GM21723 (cell line): ENCODE measurements at regions not wholly inside any gene's neighbourhood (a gene's known extent, or its start where the extent isn't known, plus 50 kb on each side); places are given as distances from the start of the nearest gene placed in this dataset.
"Not testable (repeated sequence)": the region's sequence is repeated elsewhere in the genome, so short reads cannot be mapped to it uniquely, and the experiment has no call there.

Source experiments
- ATAC-seq: cut with Tn5 transposase; IDR thresholded peaks from one replicate; pipeline ENCODE4 v1.9.1; 2021; ENCODE audit warnings: mild to moderate bottlenecking, moderate library complexity; ENCODE audit not compliant: unreplicated experiment

DNA sequence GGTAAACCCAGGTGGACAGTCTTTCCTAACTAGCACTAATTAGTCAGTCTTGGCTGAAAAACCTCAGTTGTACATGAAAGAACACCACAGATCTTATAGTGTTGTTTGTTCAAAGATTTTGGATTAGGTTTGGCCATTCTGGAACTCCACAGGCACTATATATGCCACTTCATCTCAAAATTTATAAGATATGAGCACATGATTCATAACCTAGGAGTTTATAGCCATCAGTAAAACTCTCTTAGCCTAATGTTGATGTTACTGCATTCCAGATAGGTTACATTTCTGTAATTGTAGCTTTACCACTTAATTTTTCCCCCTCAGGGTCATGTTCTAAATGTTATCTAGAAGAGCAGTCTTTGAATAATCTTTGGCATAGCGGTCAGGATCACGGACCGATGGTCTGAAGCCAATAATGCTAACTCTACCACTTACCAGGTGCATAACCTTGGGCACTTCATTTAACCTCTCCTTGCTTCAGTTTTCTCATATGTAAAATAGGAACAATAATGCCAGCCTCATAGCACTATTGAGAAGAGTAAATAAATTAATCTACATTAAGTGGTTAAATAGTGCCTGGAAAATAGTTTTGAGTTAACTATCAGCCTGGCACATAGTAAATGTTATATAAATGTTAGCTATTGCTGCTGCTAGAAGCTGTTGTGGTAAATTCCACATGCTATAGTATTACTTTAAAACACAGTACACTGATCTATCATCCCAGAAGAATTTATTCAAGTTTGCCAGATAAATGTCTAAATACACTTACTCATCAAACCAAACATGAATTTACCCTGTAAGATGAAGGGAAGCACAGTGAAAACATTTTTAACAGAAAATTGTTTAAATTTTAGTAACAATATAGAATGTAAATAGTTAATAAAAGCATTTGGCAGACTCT, 743.9 kb downstream of the NR2F1-AS1 start:
- no peak for ATAC-seq

DNA sequence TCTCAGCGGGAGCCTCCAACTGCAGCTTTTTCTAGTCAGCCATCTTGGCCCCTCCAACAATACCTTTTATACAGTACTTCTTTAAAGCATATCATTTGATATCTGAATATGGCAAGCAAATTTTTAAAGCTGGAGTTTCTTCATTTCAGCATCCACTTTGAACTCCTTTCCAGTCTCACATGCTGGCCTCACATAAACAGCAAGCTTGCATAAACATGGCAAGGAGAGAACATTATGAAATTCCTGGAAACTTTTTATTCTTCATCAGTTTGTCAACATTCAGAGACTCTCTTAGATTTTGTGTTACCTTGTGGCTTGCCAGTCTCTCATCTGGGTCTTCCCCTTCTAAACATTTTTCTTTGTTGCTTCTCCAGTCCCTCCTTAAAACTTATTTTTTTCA, 745.3 kb downstream of the NR2F1-AS1 start:
- no peak for ATAC-seq

DNA sequence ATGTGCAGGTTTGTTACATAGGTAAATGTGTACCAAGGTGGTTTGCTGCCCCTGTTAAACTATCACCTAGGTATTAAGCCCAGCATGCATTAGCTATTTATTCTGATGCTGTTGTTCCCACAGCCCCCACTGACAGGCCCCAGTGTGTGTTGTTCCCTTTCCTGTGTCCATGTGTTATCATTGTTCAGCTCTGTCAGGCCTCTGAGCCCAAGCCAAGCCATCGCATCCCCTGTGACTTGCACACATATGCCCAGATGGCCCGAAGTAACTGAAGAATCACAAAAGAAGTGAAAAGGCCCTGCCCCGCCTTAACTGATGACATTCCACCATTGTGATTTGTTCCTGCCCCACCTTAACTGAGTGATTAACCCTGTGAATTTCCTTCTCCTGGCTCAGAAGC, 757.5 kb downstream of the NR2F1-AS1 start:
- not testable (repeated sequence) for ATAC-seq

DNA sequence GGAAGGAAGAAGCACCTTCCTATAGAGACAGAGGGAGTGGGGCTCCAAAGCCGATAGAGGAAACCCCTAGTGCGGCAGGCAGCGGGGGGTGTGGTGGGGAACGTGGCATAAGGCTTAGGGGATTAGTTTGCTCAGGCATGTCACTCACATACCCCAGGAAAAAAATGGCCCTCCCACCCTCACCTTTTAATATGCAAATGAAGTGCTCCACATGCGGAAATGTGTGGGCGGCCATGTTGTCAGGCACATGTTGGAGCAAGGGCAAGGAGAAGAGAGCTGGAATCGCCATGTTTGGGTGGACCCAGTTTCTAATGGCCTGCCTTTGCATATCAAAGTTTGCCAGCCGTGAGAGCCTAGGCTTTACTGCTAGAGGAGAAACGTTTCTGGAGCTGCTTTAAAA, 758.8 kb downstream of the NR2F1-AS1 start:
- no peak for ATAC-seq

DNA sequence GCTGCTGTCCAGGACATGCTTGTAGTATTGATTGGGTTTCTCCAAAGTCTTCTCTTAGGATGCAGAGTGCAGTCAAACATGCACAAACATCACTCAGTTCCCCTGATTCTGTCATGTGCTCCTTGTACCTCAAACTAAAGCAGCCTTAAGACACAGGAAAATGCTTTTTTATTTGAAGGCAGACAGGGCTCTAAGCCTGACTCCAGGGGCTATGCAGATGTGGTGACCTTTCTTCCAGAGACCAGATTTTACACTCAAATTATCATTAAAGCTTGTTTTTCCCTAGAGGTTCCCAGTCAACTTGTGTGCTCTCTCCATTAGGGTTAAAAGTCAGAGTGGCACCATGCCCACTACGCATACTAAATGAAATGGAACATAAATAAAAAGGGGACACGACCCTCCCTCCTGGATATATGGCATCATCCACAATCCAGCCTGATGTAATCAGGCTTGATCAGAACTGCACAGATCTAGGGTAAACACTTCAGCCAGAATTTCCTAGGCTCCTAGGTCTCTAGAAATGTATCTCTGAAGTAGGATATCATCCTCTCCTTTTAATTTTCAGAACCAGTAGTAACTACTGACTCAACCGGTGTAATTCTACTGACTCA, 771.1 kb downstream of the NR2F1-AS1 start:
- no peak for ATAC-seq

DNA sequence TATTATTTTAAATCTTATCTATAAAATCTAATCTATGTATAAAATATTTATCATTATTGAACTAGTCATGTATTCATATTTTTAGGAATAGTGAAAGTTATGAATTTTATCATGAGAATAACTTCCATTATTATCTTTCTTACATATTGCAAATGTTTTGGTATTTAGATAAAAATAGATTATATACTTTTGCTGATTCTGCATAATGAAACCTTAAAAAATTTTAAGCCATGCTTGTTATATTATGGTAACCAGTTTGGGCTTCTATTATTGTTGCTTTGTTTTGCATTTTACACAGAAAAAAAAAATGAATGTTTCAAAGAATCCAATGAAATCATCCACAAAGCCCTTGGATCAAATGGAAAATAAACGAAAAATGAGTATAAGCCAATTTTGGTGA, 772.5 kb downstream of the NR2F1-AS1 start:
- no peak for ATAC-seq

DNA sequence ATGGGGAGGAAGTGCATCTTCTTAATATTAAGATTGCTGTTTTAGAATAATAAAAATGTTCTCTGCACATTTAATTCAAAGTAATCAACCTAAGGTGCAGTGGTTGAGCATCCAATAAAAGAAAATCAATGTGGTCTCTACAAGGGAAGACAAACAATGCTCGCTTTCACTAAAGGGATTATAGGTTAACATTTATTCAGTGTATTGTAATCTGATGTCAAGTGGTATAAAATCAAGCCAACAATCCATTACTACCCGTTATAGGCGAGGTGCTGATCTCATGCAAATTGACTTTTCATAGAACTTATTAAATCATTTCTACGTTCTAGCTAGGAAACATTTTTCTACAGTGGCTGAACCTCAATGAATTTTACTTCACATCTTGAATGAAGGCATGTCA, 773.9 kb downstream of the NR2F1-AS1 start:
- ATAC-seq: no peak

DNA sequence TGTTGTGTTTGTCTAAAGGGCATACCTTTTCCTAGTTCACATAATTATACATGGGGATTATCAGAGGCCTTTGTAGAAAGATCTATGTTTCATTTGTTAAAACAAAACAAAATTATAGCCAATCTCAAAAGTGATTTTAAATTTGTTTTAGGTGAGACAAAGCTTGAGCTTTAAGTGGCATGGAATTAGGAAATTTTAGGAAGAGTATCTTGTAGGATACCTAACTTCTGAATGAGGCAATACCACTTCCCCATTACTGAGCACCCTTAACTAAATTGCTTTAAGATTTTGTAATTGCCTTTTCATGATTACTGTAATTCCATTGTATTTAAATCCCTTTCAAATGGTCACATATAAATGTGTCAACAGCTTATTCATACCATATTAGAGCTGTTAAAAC, 775.6 kb downstream of the NR2F1-AS1 start:
- ATAC-seq: no peak

DNA sequence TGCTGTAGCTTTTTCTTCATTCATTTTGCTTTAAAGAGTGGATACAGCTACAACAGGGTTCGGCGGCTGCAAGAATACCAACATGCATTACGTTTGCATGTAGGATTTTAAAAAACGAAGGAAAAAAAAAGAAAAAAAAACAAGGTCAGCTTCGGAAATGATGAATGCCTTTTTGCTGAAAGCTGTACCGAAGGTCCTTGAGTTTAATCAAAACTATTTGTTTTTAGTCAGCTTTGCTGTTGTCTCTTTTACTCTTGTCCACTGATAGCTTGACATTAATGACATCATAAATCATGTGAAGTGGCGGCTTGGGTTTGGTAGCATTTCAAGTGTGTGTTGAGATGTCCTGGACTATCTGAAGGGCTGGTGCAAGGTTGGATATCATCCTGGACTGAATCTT, 779.1 kb downstream of the NR2F1-AS1 start:
- no peak for ATAC-seq

DNA sequence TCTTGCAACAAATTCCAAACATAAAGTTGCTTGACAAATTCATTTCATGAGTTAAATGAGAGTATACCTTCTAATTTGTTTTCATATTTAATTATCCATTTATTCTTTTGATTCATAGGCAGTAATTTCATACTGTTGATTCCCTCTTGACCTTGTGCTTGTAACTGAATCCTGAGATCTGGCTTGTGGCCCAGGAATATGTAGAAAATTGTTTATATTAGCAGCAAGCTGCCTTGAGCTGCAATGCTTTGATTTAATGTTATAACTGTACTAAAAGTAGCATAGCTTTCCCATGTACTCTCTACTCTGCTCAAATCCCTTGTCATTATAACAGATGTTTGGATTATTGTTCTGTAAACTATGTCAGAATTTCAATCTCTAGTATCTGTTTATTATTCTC, 780.7 kb downstream of the NR2F1-AS1 start:
- ATAC-seq: no peak

DNA sequence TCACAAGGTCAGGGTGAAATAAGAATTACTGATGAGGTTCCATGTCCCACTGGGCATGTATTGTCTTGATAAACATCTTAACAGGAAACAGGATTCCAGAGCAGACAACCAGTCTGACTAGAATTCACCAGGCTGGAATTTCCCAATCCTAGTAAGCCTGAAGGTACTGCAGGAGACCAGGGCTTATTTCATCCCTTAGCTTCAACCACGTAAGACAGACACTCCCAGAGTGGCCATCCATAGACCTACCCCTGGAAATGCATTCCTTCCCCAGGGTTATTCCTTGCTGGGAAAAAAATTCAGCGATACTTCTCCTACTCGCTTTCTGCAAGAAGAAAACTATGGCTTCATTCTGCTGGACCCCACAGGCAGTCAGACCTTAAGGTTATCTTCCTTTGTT, 785.4 kb downstream of the NR2F1-AS1 start:
- no peak for ATAC-seq

DNA sequence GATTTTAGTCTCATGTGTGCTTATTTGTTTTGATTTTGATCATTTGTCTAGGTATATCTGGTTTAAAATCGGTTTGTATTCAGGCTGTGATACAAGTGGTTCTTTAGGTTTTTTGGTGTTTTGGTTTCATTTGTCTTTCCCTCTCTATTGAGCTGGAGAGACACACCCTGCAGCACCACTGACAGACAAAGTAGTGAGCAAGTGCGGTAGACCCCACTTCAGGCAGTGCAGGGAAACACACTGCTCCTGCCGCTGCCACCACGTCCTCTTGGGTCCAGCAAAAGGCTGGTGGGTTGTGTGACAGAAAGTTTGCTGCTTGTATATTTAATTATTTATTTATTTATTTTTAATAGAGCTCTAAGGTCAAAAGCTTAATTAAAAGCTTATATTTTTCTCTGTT, 801.0 kb downstream of the NR2F1-AS1 start:
- no peak for ATAC-seq

DNA sequence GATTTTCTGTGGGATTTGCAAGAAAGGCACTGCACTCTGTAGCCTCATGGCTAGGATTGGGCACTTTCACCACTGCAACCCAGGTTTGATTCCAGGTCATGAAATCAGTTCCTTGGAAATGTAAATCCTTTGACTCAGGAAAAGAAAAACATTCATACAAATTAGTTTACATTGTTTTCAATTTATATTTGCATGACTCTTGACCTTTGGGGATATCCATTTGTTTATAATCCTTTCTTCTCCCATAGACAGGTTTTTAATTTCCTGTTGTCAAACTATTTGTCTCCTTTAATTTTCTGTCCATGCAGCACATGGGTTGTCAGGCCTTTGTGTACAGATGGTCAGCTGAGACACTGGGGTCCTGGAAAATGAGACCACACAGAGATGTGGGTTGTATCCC, 801.5 kb downstream of the NR2F1-AS1 start:
- ATAC-seq: no peak

DNA sequence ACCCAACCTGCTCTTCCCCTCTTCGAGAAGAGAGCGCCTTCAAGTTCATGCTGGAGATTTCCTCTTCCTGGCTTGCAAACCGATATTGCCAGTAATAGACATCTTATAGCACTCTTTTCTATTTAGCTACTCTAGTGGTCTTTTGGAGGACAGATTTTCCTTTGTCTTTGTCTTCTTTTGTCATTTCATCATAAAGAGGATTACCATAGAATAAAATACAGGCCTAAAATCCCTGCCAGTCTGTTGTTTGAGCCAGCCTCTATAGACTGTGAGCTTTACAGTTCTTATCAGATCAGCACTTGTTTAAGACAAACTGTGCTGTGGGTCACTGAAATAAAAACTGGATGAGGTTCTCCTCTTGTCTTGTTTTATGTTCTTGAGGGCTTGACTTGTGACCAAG, 802.8 kb downstream of the NR2F1-AS1 start:
- no peak for ATAC-seq

DNA sequence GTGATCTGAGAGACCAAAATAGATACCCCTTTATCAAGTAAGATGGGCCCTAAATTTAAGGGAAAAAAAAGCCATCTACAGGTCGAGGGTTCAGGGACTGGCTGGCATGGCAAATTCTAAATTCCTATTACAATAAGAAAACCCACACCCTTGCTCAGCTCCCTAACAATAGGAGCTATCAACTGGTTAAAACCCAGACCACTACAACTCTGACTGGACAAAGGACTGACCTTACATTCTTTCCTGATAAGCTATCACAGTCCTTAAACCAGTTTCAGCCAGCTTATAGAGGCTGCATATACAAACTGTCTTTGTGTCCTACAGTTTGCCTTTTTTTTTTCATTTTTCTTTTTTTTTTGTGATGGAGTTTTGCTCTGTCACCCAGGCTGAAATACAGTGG, 803.6 kb downstream of the NR2F1-AS1 start:
- ATAC-seq: no peak

DNA sequence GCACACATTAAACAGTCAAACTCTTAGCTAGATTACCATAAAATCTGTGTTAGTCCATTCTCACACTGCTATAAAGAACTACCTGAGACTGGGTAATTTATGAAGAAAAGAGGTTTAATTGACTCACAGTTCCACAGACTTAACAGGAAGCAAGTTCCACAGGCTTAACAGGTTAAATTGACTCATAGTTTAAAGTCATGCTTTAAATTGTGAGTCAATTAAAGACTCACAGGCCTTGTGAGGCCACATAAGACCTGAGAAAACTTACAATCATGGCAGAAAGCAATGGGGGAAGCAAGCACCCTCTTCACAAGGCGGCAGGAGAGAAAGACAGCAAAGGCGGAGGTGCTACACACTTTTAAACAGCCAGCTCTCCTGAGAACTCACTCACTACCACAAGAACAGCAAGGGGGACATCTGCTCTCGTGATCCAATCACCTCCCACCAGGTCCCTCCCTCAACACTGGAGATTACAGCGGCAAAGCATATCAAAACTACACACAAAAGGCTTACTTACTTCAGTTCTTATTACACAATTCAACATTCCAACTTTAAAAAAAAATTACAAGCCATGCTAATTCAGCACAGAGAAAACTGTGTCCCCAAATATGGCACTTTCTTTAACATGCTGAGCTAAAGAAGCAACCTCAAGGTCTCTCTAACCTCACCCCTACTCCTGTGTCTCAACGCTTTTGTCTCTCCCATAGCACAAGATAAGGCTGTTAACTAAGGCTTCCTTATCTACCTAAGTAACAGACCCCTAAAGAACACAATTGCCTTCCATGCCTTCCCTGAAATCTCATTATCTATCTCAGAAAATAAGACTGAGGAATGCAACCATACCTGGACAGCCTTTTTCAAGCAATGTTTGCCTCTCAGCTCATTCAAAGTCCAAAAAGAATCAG, 805.1 kb downstream of the NR2F1-AS1 start:
- no peak for ATAC-seq

DNA sequence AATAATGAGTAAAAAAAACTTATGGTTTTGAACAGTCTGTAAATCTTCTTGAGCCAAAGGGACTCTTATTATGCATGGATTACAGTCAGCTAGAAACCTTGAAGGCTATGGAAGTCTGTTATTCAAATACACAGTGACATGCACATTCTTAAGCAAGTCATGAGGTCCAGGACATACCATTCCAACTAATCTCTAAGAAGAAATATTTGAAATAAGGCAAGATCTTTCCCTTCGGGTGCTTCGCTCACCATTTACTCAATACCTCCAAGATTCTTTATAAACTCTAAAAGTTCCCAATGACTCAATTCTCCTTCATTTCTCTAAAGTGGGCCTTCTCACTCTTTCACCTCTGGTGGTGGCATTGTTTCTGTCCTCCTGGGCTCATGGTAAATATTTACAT, 811.0 kb downstream of the NR2F1-AS1 start:
- no peak for ATAC-seq

DNA sequence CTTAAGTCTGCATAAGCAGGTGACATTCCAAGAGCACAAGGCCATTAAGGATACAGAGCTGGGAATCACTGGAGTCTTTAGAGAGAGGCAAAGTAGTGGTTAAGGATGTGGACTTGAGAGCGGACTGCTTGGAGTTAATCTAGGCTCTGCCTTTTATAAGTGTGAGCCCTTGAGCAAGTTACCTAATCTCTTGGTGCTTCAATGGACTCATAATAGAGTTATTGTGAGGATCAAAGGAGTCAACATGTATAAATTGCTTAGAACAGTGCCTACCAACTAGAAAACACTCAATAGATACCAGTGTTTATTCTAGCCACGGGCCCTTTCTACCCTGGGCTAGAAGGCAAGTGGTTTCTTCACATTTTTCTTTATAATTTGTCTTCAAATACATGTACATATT, 819.4 kb downstream of the NR2F1-AS1 start:
- no peak for ATAC-seq

DNA sequence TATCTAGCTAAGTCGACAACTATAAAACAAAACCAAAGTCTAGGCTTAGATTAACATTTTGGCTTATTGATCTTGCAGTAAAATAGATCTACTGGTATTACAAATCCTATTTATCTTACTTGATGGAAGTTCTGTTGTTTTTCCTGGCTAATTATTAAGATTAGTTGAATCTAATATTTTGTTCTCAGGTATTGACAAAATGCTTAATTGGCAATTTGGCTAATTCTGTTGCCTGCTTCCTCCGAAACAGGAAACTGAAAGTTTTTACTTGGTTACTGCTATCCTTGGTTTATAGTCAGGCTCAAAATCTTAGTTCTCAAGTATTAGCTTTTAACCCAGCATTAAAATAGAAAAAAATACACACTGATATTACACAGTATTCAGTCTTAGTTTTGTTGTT, 820.5 kb downstream of the NR2F1-AS1 start:
- no peak for ATAC-seq

DNA sequence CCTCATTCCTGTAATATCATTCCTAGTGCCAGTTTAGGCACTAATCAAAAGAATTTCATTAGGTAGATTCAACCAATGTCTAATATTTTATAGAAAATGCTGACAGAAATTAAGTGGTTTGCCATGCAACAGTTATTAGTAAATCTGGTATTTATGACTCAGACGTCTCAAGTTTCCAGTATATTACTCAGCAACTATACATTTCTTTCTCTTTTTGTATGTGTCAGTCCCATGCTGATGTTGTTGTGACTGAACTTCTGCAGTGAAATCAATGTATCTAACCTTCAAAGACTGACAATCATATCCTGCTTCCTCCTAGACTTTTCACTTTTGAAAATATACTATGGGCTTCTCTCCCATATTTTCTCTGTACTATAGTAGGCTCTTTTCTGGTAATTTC, 822.5 kb downstream of the NR2F1-AS1 start:
- ATAC-seq: no peak

DNA sequence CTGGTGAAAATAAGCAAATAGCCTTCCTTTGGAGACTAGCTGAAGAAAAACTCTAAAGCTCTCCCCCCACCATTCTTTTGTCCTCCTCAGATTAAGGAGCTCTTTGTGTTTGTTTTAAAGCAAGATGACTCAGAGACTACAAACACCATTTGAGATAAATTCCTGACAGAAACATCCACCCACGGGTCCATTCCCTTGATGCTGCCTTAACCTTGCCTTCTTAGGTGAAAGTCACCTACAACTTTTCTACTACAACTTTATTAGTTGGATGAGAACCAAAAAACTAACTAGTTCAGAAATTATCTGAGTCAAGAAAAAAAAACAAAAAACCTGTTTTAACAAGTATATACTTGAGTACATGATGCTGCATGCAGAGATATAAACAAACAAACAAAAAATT, 831.1 kb downstream of the NR2F1-AS1 start:
- ATAC-seq: no peak
